Fibroblast of upper back skin (primary cell): ENCODE measurements at regions not wholly inside any gene's neighbourhood (a gene's known extent, or its start where the extent isn't known, plus 50 kb on each side); places are given as distances from the start of the nearest gene placed in this dataset.
"Not testable (repeated sequence)": the region's sequence is repeated elsewhere in the genome, so short reads cannot be mapped to it uniquely, and the experiment has no call there.

ENCODE experiments used
- DNase-seq: peaks from one replicate; pipeline ENCODE4 v3.0.0-alpha.2; 2013

DNA sequence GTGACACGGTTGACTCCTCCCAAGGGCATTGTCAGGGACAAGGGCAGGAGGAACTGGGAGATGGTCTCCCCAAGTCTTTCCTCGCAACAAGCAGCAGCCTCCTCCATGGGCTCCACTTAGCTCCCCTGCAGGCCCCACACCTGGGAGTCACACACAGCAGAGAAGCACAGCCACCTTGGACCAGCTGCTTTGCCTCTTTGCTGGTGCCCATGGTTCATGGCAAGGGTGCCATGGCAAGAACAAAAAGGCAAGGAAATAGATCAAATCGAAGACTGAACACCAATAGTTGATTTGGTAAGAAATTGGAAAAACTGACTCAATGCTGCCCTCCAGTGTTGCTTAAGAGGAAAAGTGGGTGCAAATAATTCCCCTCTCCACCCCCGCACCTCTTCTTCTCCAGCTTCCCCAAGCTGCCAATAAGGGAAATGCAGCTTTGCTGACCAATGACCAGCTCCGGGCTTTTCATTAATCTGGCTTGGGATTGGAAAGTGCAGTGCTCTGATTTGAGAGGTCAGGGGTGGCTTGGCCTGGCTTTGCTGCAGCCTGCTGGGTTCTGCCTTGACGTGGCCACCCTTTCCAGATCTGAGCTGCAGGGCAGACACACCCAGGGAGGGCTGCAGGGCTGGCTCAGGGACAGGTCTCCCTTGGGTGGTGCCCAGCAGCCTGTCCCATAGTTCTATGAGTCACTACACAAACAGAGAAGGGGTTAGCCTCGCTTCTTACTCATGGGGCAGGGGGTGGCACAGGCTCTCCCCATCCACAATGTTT, 162.0 kb downstream of the KLF13 start:
- DNase-seq, result peak; percentile 86

DNA sequence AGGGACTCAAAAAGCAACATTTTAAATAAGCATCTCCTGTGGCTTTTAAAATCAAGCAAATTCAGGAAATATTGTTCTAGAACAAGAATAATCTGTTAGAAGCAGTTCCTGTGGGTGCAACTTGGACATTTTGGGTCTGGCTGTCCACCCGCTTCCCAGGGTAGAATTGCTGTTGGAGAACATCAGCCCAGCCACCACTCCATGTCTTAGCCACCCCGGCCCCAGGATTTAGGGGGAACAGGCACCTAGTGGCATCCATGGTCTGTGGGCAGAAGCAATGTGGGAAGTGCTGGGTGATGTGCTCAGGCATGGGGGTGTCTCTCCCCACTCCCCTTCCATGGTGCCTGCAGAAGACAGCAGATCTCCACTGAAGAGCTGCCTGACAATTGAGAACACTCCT, 162.6 kb downstream of the KLF13 start:
- no peak for DNase-seq

DNA sequence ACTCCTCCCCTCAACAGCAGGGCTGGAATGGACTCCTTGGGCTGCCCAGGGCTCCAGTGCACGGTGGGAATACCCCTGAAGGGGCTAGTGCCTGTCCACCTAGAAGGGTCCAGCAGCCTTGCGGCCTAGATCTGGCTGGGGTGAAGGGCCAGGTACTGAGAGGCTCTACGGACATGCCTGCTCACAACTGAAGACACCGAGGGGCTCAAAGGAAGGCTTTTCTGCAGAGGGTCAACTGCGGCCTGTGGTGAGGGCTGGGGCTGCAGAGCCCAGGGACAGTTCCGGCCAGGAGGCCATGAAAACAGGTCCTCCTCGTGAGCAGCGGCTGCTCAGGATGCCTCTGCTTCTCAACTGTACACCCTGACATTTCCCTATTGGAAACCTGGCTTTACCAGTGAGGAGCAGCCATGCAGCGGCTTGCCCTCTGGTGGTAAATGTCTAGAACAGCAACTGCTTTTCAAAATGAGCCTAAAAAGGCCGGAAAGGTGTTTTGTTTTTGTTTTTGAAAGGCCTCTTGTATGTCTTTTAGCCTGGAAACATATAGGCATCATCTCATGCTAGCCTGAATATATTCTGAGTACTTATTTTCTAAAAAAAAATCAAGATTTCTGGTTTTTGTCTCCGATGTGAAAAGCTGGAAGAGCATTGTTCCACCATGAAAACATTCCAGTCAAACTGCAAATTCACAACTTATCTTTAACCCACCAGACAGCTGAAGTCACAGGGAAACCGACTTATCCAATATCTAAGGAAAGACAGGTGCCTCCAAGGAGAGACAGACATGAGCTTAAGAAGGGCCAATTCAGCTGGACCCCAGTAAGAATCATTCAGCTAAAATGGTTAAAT, 163.4 kb downstream of the KLF13 start:
- peak; percentile 66 for DNase-seq

DNA sequence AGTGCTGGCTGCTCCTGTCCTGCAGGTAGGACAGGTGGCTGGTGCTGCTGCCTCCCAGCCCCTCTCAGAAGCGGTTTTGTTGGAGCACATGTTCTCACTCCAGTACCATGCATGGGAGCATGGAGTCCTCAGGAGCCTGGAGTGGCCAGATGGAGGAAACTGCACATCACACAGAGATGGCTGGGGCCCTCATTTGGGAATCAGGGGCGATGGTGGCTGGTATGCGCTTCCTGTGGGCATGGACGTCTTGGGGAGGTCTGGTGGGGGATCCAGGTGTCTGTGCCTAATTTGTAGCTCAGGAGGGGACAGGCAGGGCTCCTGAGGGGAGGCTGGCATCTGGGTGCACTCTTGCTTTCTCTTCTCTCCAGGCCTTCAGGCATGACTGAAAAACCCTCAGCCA, 168.2 kb downstream of the KLF13 start:
- no peak for DNase-seq

DNA sequence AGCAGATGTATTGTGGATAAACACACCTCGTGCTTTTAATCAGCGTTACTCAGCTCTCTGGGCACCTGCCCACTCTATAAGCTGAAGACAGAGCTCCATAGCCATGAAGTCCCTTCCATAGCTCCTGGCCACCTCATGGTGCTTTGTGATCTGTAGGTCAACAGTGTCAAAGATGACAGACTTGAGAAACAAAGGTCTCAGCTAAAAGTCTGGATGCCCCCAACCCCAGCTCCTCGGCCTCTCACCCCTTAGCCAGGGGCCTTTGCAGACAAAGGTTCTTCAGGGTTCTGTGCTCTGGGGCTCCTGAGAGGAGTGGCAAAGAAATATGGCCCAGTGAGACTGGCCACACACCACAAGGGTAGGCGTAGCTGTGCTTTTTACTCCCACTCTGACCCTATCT, 168.6 kb downstream of the KLF13 start:
- no peak for DNase-seq

DNA sequence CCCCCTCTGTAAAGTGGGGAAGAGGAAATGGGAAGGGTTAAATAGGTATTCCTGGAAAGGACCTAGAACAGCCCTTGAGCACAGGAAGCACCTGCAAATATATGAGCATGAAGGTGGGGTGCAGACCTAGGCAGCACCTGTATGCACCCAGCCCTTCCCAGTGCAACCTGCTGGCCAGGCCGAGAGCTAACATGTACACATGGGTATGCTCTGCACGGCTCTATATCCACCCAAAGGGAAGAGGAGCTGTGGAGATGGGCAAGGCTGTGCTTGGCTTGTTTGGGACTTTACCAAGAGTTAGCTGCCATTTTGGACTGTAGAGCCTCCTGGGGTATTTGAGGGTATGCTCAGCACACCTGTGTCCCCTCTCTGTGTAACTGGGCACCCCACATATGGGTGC, 171.2 kb downstream of the KLF13 start:
- no peak for DNase-seq

DNA sequence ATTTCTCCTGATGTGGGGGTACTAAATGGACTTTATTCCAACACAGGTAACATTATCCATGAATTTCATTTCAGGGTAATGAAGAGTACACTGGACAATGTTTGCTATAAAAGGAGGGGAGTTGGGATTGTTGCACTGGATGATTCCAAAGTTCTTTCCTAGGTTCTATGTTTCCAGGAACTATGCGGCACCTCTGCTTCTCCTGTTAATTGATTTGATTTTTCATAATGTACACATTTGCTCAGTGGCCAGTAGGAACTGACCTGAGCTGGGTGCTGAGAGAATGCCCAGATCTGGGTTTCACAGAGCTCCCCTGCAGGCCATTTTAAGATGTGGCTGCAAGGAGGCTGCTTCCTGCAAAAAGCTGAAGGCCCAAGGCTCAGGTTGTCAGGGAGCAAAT, 171.7 kb downstream of the KLF13 start:
- no peak for DNase-seq

DNA sequence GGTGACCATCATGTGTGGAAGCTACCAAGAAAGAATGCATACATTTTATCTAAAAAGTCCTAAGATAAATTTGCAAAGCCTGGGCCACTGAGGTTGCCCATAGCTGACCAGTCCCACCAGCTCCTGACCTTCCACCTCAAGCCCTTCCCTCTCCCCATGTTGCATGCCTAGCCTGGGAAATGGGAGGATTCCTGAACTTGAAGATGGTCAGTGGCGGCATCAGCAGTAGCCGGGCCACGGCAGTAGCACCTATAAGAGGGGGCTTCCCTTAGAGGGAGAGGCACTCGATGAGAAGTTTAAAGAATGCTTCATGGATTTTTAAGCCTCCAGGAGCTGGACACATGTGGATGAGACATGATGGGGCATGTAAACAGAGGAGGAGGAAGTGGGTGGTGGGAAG, 172.1 kb downstream of the KLF13 start:
- no peak for DNase-seq

DNA sequence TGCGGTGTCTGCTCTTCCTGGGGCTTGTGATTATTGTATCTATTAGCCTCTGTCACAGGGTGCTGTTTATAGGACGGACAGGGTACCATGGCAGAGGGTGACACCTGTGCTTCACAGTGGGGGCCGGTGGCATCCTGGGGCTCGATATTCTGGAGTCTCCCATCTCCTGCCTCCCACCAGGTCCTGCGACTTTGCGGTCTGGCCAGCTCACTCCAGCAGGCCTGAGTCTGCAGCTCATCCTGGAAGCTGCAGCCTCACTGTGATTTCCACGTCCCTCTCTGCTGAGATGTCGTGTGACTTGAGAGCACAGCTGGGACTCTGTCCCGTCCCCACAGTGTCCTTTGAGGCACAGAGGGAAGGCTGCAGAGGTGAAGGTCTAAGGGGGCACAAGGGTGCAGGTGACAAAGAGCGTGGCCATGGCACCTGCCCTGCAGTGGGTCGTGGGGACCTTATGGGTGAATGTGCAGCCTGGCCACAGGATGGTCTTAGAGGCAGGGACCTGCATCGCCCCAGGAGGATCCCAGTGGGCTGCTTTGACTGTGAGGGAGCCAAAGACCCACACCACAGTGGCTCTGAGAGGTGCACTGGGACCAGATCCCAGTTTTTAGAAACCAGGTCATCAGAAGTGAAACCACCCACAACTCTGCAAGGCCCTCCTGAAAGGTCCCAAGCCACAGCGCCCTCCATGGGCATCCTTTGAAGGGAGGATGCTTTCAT, 172.8 kb downstream of the KLF13 start:
- DNase-seq, result no peak

DNA sequence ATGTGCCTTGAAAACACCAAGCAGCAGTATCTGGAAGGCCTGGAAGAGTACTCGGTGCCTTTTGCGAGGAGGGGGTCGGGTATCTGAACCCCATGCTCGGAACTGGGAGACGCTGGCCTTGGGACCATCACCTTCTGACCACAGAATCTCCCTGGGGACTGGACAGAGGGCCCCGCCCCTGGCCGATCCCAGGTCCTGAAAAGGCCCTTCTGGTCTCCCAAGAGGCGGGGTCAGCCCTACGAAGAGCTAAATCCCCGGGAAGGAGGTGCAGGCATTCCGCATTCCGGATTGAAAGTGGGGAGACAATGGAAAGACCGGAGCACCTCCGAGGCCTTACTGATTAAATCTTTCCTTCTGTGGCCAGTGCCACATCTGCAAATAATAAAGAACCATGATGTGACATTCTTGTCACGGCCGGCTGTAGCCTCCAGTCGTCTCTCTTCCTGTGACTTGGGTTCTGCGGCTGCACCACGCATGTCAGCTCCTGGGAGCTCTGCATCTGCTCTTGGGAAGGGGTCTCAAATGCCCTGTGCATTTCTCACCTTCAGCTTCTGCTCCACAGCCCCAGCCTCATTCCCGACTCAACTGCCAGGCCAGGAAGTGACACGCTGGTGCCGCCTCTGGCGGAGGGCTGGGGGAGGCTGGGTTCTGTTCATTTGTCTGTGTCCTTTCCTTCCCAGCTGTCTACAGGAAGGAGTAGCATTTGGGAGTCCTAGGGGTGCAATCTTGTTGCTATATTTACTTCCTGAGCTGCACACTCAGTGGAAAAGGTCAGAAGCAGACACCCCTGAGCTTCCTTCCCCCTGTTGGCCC, 173.5 kb downstream of the KLF13 start:
- DNase-seq, result no peak

DNA sequence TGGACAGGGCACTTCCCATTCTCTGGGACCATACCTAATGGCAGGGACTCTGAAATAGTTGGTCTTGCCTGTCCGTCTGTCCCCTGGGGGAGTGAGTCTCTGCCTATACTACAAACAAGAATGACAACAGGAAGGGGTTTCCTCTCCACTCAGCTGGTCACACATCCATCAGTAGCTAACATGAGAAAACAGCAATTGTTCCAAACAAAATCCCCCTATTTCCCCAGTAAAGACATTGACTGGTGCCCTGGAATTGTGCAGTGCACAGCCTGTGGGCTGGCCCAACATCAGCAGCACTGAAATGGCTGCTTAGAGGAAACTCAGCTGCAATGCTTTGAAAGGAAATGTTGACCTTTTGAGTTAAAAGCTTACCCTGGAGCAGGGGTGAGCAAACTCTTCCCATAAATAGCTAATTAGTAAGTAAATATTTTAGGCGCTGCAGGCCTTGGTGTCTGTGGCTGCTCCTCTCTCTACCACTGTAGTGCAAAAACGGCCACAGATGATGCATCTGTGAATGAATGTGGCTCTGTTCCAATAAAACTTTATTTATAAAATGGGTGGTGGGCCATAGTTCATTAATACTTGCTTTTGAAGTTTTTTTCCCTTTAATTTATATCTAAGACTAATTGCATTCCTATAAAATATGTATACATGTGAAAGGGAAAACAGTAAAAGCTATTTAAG, 174.3 kb downstream of the KLF13 start:
- DNase-seq, result no peak

DNA sequence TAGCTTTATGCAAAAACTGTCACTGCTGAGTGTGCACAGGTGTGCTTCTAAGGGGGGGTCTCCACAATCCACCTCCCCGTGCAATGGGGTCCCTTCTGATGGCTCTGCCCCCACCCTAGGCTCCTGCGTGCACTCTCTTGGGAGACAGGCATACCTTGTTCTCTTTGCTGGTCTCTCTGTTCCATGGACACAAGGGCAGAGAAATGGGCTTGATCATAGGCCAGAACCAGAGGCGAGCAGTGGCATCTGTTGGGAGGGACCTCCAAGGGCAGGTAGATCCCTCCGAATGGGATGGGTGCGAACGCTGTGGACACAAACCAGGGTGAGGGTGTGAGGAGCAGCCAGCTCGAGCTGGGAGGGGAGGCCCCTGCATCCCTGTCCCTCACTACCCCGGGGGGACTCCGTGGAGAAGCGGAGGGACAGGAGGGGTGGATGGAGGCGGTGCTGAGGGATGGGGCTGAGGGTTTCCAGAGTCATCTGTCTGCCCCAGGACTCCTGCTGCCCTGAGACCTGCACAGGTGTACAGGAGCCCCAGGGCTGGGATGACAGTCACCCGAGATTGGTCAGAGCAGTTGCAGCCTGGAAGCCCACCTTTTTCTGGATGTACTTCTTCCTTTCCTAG, 175.0 kb downstream of the KLF13 start:
- no peak for DNase-seq

DNA sequence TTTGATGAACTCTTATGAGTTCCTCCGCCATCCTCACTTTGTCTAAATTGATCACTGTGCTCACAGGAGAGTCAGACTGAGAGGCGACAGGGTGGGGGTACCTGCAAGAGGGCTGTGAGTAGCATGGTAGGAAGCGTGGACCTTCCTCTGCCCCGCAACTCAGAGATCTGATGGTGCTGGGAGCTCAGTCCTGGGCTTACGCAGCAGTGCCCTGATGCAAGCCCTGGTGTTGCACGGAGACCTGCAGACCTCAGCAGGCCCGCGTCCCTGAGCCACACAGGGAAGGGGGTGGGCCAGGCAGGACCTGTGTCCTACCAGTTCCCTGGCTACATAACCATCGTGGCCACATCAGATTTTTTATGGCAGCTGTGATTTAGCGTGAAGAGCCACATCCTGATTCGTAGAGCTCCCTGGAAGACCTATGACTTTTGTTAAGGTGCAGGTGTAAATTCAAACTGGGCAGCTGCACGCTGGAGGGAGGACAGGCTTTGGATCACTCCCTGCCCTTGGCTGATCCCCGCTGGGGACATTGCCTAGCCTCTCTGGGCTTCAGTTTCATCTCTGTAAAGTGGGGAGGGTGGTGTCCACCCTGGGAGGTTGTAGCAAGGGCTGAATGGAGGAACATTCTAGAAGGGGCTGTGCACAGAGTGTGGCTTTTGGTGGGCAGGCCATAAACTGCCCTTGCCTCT, 176.1 kb downstream of the KLF13 start:
- DNase-seq, result no peak

DNA sequence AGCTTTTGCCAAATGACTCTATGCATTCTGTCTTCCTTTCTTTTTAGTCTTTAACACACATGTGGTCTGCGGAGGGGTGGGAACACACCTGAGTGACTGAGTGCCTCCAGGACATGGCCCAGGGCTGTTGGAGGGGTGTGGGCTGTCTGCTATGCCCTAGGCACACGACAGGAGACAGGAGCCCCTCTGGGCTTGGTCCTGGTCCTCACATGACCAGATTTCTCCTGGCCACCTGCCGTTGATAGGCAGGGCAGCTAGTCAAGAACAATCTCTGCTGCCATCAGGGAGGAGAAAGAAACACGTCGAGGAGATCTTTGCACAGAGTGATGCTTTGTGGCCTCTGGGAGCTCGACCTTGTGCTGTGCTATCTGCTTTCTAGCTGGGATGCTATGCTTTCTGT, 176.6 kb downstream of the KLF13 start:
- DNase-seq, result no peak

DNA sequence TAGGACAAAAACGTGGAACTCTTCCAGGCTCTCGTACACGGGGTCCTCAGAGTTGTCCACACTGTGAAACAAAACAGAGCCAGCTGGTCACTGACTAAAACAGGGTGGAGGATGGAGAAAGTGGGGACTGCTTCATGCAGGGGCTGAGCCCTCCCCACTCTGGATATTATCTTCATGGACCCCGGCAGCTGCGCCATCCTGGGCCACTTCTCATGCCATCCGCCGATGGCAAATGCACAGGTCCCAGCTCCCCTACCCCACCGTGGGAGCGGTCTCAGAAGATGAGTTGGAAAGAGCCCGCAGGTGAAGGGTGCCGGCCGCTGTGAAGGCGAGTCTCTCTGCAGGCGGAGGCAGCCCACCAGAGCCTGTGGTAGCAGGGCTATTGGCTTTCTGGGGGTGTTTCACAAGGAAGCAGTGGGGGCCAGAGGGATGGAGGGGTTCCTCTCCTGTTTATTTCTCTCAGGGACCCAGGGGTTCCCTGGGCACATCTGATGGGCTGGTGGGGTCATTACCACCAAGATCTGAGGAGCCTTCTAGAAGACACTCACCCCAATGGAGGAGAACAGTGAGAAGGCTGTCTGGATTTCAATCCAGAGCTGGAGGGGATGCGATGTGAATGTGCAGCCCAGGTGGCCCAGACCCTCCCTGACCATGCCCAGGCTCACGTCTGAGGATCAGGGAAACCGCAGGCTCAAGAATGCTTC, 177.3 kb downstream of the KLF13 start:
- DNase-seq, result no peak

DNA sequence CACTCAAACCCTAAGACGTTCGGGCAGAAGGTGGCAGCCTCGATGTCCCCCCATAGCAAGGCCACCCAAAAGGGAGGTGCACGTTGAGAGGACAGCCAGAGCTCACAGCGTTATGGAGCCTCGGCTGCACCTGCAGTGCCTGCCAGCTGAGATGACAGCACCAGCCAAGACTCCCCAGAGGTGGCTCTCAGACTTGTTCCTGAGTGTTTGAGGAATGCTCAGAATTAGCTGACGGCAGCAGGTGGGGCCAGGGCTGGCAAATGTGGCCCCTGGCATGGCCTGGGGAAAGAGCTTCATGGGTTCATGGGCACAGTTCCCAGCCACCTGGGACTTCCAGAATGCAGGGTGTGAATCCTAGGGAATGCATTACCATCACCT, 177.8 kb downstream of the KLF13 start:
- DNase-seq, result no peak

DNA sequence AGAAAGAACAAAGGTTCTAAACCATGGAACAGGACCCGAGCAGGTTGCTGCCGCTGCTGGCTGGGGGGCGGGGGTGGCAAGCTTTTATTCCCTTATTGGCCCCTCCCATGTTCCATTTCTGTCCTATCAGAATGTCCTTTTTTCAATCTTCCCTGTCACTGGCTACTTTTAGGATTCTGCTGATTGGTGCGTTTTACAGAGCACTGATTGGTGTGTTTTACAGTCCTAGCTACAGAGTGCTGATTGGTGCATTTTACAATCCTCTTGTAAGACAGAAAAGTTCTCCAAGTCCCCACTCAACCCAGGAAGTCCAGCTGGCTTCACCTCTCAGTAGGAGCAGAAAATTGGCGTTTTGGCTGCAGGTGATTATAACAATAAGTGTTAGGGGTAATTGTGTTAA, 180.9 kb downstream of the KLF13 start:
- DNase-seq, result not testable (repeated sequence)

DNA sequence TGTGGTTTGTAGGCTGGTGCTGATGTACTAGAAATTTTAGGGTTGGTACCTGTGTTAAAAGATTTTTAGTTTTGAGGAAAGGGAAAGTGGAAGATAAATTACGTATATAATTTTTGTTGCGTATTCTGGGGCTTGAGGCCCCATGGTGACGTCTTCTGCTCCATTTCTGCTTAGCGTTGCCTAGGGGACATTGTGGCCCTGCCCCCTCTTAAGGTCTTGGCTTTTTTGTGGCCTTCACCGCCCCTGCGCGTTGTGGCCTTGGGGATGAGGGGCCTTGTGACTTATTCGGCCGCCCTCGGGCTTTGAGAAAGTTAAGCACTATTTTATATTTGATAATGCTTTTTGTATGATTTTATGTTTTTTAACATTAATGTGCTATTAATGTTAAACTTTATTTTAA, 182.0 kb downstream of the KLF13 start:
- no peak for DNase-seq

DNA sequence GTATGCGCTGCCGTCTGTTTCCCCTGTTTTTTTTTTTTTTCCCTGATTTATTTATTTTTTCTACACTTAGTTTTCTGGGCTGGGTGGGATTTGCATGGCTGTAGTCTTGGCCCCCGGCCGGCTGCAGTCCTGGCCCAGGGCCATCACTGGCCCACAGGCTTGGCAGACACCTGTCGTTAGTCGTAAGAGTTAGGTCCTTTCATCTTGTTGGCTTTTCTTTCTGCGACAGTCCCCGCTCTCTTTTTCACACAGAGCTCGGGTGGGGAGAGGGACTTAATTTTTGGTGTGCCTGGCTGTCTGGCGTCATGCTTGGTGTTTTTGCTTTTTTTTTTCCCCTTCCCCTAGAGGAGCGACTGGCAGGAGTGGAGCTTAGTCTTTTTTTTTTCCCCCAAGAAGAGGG, 183.4 kb downstream of the KLF13 start:
- DNase-seq, result no peak

DNA sequence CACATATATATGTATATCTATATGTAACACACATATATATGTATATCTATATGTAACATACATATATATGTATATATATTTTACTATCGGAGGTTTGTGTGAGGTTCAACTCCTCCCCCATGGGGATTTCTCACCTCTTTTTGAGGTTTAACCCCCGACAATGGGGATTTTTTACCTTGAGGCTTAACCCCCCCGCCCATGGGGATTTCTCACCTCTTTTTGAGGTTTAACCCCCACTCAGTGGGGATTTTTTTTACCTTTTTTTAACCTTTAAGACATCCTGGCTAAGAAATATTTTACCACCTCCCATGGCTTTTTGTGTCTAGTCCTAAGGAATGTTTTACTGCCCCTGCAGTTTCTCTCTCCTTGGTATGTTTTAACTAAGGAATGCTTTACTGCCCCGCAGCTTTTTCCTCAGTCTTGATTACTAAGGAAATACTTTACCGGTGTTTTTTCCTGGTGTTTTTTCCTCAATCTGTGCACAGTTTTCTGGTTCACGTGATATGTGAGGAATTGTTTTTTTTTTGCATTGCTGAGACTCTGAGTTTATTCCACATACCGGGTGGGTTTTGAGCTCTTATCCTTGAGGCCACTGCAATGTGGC, 185.2 kb downstream of the KLF13 start:
- no peak for DNase-seq
